SU-DHL-6 (cell line): ENCODE measurements at regions not wholly inside any gene's neighbourhood (a gene's known extent, or its start where the extent isn't known, plus 50 kb on each side); places are given as distances from the start of the nearest gene placed in this dataset.
"Not testable (repeated sequence)": the region's sequence is repeated elsewhere in the genome, so short reads cannot be mapped to it uniquely, and the experiment has no call there.

Experiments used
- H2AFZ ChIP-seq: fragments of 200-600 bp; sonication (generic); 2 replicates; pipeline ENCODE4 v1.6.1; 2014; ENCODE audit warnings: low read depth, mild to moderate bottlenecking, moderate library complexity, mixed read lengths, antibody characterized with exemption, low read length; ENCODE audit not compliant: severe bottlenecking
- H3F3A ChIP-seq: fragments of 200-600 bp; shearing (Covaris generic); 2 replicates; pipeline ENCODE4 v1.6.0; 2016; ENCODE audit warnings: antibody characterized with exemption, mild to moderate bottlenecking; ENCODE audit not compliant: insufficient read depth
- H3K27ac ChIP-seq: fragments of 200-600 bp; sonication (generic); 2 replicates; pipeline ENCODE4 v1.5.1; 2016; ENCODE audit warnings: low read depth, mild to moderate bottlenecking, low read length, moderate library complexity, mixed read lengths
- H3K27me3 ChIP-seq: fragments of 200-600 bp; sonication (generic), shearing (Covaris generic); 2 replicates; pipeline ENCODE4 v1.6.0; 2014; ENCODE audit warnings: mild to moderate bottlenecking, low read length
- H3K36me3 ChIP-seq: fragments of 200-600 bp; sonication (generic); 2 replicates; pipeline ENCODE4 v1.6.1; 2014; ENCODE audit warnings: mild to moderate bottlenecking, low read length, mixed read lengths
- H3K4me2 ChIP-seq: fragments of 300-600, 200-600 bp; shearing (Covaris generic), sonication (generic); 2 replicates; pipeline ENCODE4 v1.6.0; 2014; ENCODE audit warnings: low read length, low read depth, mild to moderate bottlenecking; ENCODE audit not compliant: poor library complexity, severe bottlenecking
- H3K4me3 ChIP-seq: fragments of 200-600 bp; sonication (generic); 2 replicates; pipeline ENCODE4 v1.5.1; 2014; ENCODE audit warnings: antibody characterized with exemption, low read length, mild to moderate bottlenecking, mixed read lengths; ENCODE audit not compliant: insufficient read depth, poor library complexity, severe bottlenecking
- H3K79me2 ChIP-seq: fragments of 200-600 bp; sonication (generic); 2 replicates; pipeline ENCODE4 v1.6.1; 2014; ENCODE audit warnings: mild to moderate bottlenecking, low read length, moderate library complexity; ENCODE audit not compliant: insufficient read depth
- H3K9ac ChIP-seq: fragments of 200-600 bp; sonication (generic); 2 replicates; pipeline ENCODE4 v1.7.0; 2014; ENCODE audit warnings: mild to moderate bottlenecking, low read length
- H3K9me2 ChIP-seq: fragments of 200-600 bp; sonication (generic); replicated peaks from 2 replicates; pipeline ENCODE4 v1.6.1; 2014; ENCODE audit warnings: low read length; ENCODE audit not compliant: insufficient read depth
- H3K9me3 ChIP-seq: fragments of 200-600 bp; sonication (generic); 2 replicates; pipeline ENCODE4 v1.6.1; 2014; ENCODE audit warnings: low read length, mixed read lengths; ENCODE audit not compliant: insufficient read depth
- H4K20me1 ChIP-seq: fragments of 200-600 bp; sonication (generic); 2 replicates; pipeline ENCODE4 v1.6.1; 2014; ENCODE audit warnings: low read depth, mild to moderate bottlenecking, antibody characterized with exemption, low read length, moderate library complexity, mixed read lengths
- EZH2phosphoT487 ChIP-seq: fragments of 200-600 bp; sonication (generic), shearing (Covaris generic); conservative IDR thresholded peaks from 2 replicates; pipeline ENCODE4 v1.6.1; 2018; ENCODE audit warnings: mild to moderate bottlenecking, antibody characterized with exemption, low read length, moderate library complexity, mixed read lengths
- TF ChIP-seq, protein P1 (sequence below): fragments of 200-600 bp; sonication (generic); IDR thresholded peaks from one replicate; pipeline ENCODE4 v1.5.1; 2017; ENCODE audit warnings: antibody characterized with exemption, mild to moderate bottlenecking, low read length, moderate library complexity; ENCODE audit not compliant: insufficient read depth, poor library complexity, severe bottlenecking

GRCh38 chr20:24418731-24419130, 50.7 kb upstream of the SYNDIG1 start:
- H3K4me3 ChIP-seq = no peak overlapping the region
- no peak overlapping the region for H3K4me2 ChIP-seq
- H3K27ac ChIP-seq = no peak overlapping the region
- H3K9me3 ChIP-seq = peaks cover 9% of the 10 kb centered on the region; the same call in 1 of the 2 replicates
- H3K27me3 ChIP-seq = no peaks in the 10 kb centered on the region
- no peaks in the 10 kb centered on the region for H3K36me3 ChIP-seq
- no peaks in the 10 kb centered on the region for H4K20me1 ChIP-seq
- no peaks in the 10 kb centered on the region for H3F3A ChIP-seq
- TF ChIP-seq, protein P1, sequence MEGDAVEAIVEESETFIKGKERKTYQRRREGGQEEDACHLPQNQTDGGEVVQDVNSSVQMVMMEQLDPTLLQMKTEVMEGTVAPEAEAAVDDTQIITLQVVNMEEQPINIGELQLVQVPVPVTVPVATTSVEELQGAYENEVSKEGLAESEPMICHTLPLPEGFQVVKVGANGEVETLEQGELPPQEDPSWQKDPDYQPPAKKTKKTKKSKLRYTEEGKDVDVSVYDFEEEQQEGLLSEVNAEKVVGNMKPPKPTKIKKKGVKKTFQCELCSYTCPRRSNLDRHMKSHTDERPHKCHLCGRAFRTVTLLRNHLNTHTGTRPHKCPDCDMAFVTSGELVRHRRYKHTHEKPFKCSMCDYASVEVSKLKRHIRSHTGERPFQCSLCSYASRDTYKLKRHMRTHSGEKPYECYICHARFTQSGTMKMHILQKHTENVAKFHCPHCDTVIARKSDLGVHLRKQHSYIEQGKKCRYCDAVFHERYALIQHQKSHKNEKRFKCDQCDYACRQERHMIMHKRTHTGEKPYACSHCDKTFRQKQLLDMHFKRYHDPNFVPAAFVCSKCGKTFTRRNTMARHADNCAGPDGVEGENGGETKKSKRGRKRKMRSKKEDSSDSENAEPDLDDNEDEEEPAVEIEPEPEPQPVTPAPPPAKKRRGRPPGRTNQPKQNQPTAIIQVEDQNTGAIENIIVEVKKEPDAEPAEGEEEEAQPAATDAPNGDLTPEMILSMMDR = no peak
- no peak for TF ChIP-seq EZH2phosphoT487
- no peaks in the 10 kb centered on the region for H3K9me2 ChIP-seq
- no peak overlapping the region for H2AFZ ChIP-seq
- H3K9ac ChIP-seq = no peak overlapping the region
- H3K79me2 ChIP-seq = no peaks in the 10 kb centered on the region

DNA sequence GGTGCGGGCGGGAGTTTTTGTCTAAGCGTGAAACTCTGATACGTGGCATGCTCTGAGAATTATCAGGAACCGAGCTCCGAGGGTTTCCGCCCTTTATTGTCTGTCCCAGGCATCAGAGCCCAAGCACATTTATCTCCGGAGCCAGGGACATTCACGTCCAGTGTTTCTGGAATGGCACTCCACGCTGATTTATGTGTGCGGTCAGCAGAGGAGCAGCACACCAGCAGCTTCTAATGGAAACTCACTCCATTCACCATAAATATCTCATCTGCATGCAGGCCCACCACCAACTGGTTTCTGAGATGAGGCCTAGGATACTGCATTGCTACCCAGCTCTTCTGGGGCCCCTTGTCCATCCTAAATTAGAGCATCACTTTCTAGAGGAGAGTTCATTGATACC, 51.9 kb upstream of the SYNDIG1 start:
- Histone ChIP-seq H3K9me3 (peaks cover 9% of the 10 kb centered on the region; the same call in 1 of the 2 replicates), H4K20me1 (no peaks in the 10 kb centered on the region), H3K9me2 (no peaks in the 10 kb centered on the region), H3K36me3 (no peaks in the 10 kb centered on the region), H3K9ac (no peak overlapping the region), H2AFZ (no peak overlapping the region), H3K79me2 (no peaks in the 10 kb centered on the region), H3K4me3 (no peak overlapping the region), H3K27me3 (no peaks in the 10 kb centered on the region), H3K27ac (no peak overlapping the region), H3F3A (no peaks in the 10 kb centered on the region), H3K4me2 (no peak overlapping the region)
- TF ChIP-seq, protein P1 = no peak
- TF ChIP-seq EZH2phosphoT487 = no peak

- H3F3A ChIP-seq, H3K9me3 ChIP-seq, H3K79me2 ChIP-seq, H3K27ac ChIP-seq, H2AFZ ChIP-seq, H3K4me2 ChIP-seq, H3K4me3 ChIP-seq, H3K9ac ChIP-seq, H4K20me1 ChIP-seq, H3K9me2 ChIP-seq, H3K36me3 ChIP-seq, H3K27me3 ChIP-seq: not testable (repeated sequence)
Observed at GRCh38 chr20:24415444-24415843, 54.0 kb upstream of the SYNDIG1 start.

GRCh38 chr20:24411834-24412216, 57.6 kb upstream of the SYNDIG1 start:
- Histone ChIP-seq H3K4me3 (no peak overlapping the region), H3K4me2 (no peak overlapping the region), H4K20me1 (no peaks in the 10 kb centered on the region), H3F3A (no peaks in the 10 kb centered on the region), H2AFZ (no peak overlapping the region), H3K9ac (no peak overlapping the region), H3K79me2 (no peaks in the 10 kb centered on the region), H3K27ac (no peak overlapping the region), H3K9me2 (no peaks in the 10 kb centered on the region), H3K27me3 (no peaks in the 10 kb centered on the region), H3K9me3 (peaks cover 9% of the 10 kb centered on the region; the same call in 1 of the 2 replicates), H3K36me3 (no peaks in the 10 kb centered on the region)
- TF ChIP-seq, protein P1 = no peak
- TF ChIP-seq EZH2phosphoT487 = no peak
